Kidney capillary endothelial cell (primary cell): ENCODE measurements at regions not wholly inside any gene's neighbourhood (a gene's known extent, or its start where the extent isn't known, plus 50 kb on each side); places are given as distances from the start of the nearest gene placed in this dataset.
"Not testable (repeated sequence)": the region's sequence is repeated elsewhere in the genome, so short reads cannot be mapped to it uniquely, and the experiment has no call there.

Experiments
- DNase-seq: peaks from one replicate; pipeline ENCODE4 v3.0.0-alpha.2; 2018; ENCODE audit warnings: low spot score

GRCh38 chr21:26331205-26331980 is 160.8 kb upstream of the APP start:
- DNase-seq: no peak

DNA sequence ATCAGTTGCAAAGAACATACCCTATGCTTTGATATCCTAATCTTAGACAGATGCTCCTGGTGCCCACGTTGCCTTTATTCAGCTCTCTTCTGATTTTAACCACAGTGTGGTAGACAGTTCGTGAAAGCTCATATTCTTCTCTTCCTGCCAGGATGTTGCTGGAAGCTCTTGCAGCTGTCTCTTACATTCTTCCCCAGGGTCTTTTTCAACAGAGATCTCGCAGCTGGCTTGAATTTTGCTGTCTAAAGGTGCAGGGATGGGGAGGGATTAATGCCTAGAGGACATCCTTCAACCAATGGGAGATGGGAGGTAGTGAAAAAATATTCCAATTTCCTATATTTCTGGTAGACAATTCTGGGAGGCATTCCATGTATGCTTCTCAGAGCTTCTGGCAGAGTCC is 150.0 kb upstream of the APP start:
- DNase-seq: no peak

DNA sequence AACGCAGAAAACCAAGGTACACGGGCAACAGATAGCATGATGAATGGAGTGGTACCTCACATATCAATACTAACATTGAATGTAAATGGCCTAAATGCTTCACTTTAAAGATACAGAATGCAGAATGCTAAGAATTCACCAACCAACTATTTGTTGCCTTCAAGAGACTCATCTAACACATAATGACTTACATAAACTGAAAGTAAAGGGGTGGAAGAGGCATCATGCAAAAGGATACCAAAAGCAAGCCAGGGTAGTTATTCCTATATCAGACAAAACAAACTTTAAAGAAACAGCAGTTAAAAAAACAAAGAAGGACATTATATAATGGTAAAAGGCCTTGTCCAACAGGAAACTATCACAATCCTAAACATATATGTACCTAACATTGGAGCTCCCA is 137.1 kb upstream of the APP start:
- no peak for DNase-seq

DNA sequence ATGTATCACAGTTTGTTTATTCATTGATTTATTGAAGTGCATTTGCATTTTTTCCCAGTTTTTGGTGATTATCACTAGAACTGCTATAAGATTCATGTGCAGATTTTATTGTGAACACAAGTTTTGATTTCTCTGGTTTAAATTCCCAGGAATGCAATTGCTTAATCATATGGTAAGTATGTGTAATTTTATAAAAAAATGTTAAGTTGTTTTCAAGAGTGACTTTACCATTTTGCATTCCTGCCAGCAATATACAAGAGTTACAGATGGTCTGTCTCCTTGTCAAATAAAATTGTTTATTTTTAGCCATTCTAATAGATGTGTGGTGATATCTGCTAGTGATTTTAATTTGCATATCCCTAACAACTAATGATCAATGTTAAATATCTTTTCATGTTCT is 127.3 kb upstream of the APP start:
- DNase-seq: no peak

GRCh38 chr21:26293141-26293946 is 122.8 kb upstream of the APP start:
- DNase-seq: no peak

GRCh38 chr21:26288026-26288425 is 117.5 kb upstream of the APP start:
- DNase-seq: no peak

DNA sequence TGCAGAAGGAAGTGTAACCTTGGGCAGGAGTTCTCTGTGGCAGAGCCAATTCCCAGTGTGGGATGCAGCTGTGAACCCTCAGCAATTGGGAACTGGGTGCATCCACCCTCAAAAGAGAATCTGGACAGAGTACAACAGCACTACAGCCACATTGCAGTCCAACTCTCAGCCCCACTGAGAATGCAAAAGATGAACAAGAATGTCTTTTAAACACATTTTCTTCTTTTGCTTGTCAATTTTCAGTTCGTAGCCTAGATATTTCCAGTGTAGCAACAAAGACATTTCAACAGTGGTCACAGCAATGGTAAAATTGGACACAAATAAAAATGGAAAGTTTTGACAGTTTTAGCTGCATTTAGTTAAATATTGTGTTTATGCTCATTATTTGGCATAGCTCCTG is 114.0 kb upstream of the APP start:
- no peak for DNase-seq

DNA sequence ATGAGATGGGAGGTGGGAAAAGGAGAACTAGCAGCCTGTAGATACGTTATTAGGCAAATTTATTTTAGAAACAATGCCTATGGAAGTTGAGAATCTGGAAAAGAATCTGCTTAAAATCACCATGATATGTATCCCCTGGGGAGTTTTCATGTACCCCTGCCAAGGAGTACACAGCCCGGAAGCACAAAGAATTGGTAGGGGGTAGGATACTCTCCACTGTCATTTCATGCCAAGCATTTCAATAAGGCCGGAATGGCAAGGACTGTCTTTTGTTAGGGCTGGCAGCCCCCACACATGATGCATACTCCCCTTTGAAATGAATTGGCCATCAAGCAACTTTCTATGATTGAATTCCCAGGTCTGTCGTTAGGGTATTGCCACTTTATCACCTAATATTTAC is 111.5 kb upstream of the APP start:
- no peak for DNase-seq

GRCh38 chr21:26281506-26281905 is 110.9 kb upstream of the APP start:
- DNase-seq: no peak

GRCh38 chr21:26280775-26281174 is 110.2 kb upstream of the APP start:
- DNase-seq: no peak

DNA sequence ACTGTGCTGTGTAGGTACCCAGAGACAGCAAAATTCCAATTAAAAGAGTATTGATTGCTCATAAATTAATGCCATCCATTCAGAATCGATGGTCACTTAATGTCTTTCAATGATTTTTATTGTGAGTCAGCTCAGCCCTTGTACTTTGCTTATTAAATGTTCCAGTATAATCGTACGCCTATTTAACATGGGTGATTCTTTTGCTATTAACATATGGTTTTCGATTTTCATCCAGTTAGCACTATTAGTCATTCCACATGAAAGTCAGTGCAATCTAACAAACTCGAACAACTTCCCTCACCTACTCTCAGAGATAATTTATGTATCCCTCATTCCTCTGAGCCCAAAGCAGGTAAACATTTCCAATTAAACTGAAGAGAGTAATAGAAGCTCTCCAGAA is 109.6 kb upstream of the APP start:
- DNase-seq: no peak

GRCh38 chr21:26275801-26276200 is 105.2 kb upstream of the APP start:
- no peak for DNase-seq

DNA sequence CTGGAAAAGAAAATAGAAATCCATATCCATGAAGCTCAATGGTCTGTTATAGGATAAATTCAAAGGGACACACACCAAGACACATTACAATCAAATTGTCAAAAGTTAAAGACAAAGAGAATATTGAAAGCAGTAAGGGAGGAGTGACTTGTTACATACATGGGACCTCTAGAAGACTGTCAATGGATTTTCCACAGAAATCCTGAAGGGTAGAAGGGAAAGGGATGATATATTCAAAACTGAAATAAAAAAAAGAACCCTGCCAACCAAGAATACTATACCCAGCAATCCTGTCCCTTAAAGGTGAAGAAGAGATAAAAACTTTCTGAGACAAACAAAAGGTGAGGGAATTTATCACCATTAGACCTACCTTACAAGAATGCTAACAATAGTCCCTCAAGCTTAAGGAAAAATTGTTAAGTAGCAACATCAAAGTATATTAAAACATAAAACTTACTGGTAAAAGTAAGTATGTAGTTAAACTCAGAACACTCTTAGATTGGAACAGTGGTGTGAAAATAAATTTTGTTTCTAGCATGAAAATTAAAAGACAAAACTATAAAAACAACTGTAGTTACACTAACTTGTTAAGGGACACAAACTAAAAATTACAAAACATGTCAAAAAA is 103.2 kb upstream of the APP start:
- DNase-seq: no peak

DNA sequence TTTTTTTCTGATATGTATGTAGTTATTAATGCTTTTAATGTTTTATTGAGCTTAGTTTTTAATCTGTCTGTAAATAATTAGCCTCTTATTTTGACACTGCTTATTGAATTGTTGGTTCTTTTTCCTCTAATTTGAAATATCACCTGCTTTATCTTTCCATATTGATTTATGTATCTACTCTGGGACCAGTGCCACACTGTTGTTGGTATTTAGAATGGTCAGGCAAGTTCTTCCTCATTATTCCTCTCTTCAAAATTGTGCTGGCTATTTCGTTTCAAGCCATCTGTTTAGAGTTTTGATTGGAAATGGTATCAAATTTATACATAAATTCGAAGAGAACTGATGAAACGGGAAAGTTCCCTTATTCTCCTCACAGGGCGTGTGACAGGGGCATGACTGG is 96.8 kb upstream of the APP start:
- DNase-seq: no peak

- no peak for DNase-seq
Measured at GRCh38 chr21:26246073-26246472, 75.5 kb upstream of the APP start.

DNA sequence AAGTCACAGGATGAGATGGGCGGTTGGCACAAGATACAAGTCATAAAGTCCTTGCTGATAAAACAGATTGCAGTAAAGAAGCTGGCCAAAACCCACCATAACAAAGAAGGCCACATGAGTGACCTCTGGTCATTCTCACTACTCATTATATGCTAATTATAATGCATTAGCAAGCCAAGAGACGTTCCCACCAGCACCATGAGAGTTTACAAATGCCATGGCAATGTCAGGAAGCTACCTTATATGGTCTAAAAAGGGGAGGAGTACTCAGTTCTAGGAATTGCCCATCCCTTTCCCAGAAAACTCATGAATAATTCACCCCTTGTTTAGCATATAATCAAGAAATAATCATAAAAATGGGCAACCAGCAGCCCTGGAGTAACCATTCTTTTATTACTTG is 74.9 kb upstream of the APP start:
- DNase-seq: no peak

DNA sequence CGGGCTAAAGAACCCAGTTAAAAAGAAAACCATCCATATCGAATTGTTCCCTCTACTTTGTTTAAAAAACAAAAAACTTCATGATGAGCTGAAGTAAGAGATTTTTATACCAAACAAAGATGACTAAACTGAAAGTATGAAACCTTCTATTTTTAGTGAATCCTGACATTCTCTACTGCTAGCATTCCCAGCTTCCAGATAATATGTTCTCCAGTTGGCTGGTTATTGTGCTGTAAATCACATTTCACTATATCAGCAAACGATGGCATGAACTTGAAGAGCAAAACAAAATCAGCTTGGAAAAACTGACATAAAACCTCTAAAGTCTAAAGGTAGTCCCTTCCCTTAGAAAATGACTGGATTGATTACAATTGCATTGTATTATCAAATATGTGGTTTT is 68.1 kb upstream of the APP start:
- no peak for DNase-seq

- DNase-seq: no peak
Measured at GRCh38 chr21:26236281-26236680, 65.7 kb upstream of the APP start.

DNA sequence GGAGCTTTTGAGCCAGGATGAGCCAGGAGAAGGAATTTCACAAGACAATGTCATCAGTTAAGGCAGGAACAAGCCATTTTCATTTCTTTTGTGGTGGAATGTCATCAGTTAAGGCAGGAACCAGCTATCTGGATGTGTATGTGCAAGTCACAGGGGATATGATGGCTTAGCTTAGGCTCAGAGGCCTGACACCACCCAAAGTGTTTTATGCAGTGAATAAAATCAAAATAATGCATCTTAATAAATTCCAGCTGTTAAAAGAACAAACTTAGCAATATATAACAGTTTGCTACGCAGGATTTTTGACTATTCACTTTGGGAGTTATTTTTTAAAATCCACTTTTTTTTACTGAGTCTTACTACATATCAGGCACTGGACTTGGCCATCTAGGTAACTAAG is 62.7 kb upstream of the APP start:
- DNase-seq: not testable (repeated sequence)

DNA sequence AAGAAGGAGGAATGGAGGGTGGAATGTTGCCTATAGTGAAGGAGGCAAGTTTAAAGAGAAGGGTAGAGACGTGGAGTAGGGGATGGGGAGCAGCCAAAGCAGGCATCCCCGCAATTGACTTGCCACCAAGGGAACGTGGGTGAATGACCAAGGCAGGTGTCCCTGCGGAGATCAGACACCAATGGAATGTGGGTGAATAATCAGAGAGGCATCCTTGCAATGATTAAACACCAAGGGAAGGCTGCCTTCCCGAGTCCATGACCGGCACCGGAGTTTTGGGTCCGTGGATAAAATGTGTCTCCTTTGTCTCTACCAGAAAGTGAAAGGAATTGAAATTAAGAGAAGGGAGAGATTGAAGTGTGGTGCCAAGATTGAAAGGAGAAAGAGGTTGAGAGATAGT is 61.9 kb upstream of the APP start:
- not testable (repeated sequence) for DNase-seq

- no peak for DNase-seq
Measured at GRCh38 chr21:26227130-26227529, 56.6 kb upstream of the APP start.

DNA sequence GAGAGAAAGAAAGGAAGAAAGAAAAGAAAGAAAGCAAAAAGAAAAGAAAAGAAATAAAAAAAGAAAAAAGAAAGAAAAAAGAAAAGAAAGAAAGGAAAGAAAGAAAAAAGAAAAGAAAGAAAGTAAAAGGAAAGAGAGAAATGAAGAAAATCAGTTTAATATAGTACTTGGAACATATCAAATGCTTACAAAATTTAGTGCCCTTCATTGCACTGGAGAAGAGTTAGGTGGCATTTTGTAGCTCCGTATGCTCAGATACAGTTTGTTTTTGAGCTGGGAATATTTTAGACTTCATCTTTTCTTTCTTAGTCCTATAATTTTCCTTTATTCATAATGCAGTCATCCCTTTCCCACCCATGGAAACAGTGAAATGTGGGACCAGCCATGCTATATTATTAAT is 56.2 kb upstream of the APP start:
- no peak for DNase-seq

- DNase-seq: no peak
Measured at GRCh38 chr21:26225046-26225445, 54.5 kb upstream of the APP start.
